ENCODE measurements at regions not wholly inside any gene's neighbourhood (a gene's known extent, or its start where the extent isn't known, plus 50 kb on each side); places are given as distances from the start of the nearest gene placed in this dataset.

DNA sequence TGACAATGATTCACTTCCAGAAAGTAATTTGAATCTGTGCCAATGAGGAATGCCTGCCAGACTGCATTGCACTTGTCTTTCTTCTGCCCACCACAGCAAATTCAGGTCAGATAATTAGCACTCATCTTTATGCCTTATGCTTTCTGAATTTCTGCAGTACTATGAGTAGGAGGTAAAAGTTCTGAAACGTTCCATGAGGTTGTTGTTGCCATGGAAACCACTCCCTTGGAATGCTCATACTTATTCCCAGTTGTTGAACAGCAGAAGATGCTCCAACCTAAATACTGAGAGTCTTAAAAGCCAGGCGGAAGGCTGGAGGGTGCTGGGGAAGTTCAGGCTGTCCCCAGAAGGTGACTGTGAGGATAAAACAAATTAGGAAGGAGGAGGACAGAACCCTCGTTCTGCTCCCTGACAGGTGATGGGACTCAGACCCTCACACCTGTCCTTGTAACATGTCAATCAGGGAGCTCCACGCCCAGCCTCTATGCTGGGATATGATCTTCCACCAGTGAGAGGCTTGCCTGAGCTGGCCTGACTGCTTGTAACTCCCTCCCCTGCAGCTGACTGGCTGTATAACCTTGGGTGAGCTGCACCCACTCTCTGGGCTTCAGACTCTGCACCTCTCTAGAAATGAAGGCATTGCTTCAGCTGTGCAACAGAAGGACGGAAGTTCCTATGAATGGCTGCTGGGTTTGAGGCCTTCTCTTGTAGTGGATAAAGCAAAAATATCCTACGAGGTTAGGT lies 554.3 kb upstream of the MGMT start:
- DNase-seq (no peak), ATAC-seq (replicated peaks) (no peak)
- no peaks in the 10 kb centered on the region for H3K27me3 Mint-ChIP-seq
- peaks cover 0 to 18% of the 10 kb centered on the region in 2 donors for H3K9me3 Mint-ChIP-seq
- no peak overlapping the region for H3K4me3 Mint-ChIP-seq
- no peaks in the 10 kb centered on the region for H3K4me1 Mint-ChIP-seq (ENCODE audit: low read depth in 2 of 2)
- no peak overlapping the region for H3K27ac Mint-ChIP-seq
- no peaks in the 10 kb centered on the region for H3K36me3 Mint-ChIP-seq (ENCODE audit: insufficient read depth)

DNA sequence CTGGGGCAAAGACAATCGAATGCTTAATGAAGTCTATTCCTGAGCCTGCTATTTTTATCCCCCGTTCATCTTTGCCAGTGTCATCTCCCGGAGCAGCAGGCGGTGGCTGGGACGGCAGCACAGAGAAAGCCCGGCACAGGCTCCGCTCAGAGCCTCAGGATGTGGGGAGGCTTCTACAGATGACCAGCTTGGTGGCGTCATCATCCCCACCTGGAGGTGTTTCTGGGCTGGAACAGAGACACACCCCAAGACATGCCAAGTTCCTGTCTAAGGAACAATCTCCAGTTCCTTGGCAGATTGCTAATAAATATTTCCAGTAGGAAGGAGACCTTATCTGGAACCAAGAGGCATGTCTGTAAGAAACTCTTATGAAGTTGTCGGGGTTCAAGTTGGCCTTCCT lies 552.4 kb upstream of the MGMT start:
- ATAC-seq (replicated peaks) = no peak
- Mint-ChIP-seq H3K27me3 (no peaks in the 10 kb centered on the region), H3K36me3 (ENCODE audit: insufficient read depth) (no peaks in the 10 kb centered on the region), H3K27ac (no peak overlapping the region), H3K4me1 (ENCODE audit: low read depth in 2 of 2) (no peaks in the 10 kb centered on the region), H3K4me3 (no peak overlapping the region), H3K9me3 (peaks cover 0 to 13% of the 10 kb centered on the region in 2 donors)
- DNase-seq = no peak

DNA sequence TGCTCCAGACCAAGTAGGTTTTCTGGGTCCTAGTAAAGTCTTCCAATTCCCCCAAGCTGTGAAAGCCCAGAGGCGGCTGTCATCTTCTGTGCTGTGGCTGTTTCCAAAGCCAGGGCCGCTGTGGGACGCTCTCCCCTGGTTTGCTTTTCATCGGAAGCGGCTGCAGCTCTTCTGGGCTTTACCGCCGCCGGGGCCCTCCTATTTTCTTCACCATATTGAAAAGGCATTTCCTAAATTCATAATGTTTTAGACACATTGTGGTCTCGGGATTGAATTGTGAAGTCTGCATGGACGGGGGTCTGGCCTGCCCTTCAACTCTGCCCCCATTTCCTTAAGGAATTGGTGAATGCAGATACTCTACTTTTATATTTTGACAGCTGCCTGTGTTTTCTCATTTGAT lies 551.4 kb upstream of the MGMT start:
- Mint-ChIP-seq H3K36me3 (ENCODE audit: insufficient read depth) (no peaks in the 10 kb centered on the region), H3K4me1 (ENCODE audit: low read depth in 2 of 2) (no peaks in the 10 kb centered on the region)

DNA sequence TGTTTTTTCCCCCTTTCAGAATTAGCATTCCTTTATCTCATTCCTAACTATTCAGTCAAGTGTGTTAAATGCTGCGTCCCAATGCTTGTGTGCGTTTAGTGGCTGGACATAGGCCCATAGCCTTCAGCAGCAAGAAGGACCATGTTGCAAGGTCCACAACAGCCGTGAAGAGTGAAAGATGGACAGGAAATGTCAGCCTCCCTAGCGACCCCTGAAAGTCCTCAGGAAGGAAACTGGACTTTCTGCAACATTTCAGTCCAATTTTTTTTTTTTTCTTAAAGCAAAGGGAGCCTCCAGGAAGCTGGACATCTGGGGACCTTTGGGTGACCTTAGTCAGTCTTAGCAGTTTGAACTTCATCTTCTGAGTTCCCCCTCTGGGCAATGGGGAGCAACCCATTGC lies 550.7 kb upstream of the MGMT start:
- H3K4me1 Mint-ChIP-seq (ENCODE audit: low read depth in 2 of 2) = no peaks in the 10 kb centered on the region
- no peak overlapping the region for H3K4me3 Mint-ChIP-seq
- no peaks in the 10 kb centered on the region for H3K36me3 Mint-ChIP-seq (ENCODE audit: insufficient read depth)
- H3K9me3 Mint-ChIP-seq = peaks cover 0 to 6% of the 10 kb centered on the region in 2 donors
- no peaks in the 10 kb centered on the region for H3K27me3 Mint-ChIP-seq
- ATAC-seq (replicated peaks) (no peak), DNase-seq (no peak)
- no peak overlapping the region for H3K27ac Mint-ChIP-seq

More for the DNA sequence above, 551.4 kb upstream of the MGMT start:
- no peak overlapping the region for H3K27ac Mint-ChIP-seq
- DNase-seq (no peak), ATAC-seq (replicated peaks) (no peak)
- H3K4me3 Mint-ChIP-seq = no peak overlapping the region
- no peaks in the 10 kb centered on the region for H3K27me3 Mint-ChIP-seq
- H3K9me3 Mint-ChIP-seq = peaks cover 0 to 6% of the 10 kb centered on the region in 2 donors

- Mint-ChIP-seq H3K27ac (no peak overlapping the region), H3K4me1 (ENCODE audit: low read depth in 2 of 2) (no peaks in the 10 kb centered on the region), H3K4me3 (no peak overlapping the region), H3K36me3 (ENCODE audit: insufficient read depth) (no peaks in the 10 kb centered on the region), H3K9me3 (peaks cover 0 to 2% of the 10 kb centered on the region in 2 donors), H3K27me3 (peaks cover 0 to 6% of the 10 kb centered on the region in 2 donors)
- DNase-seq (no peak), ATAC-seq (replicated peaks) (no peak)
Observed at GRCh38 chr10:128921389-128922022, 545.5 kb upstream of the MGMT start.

DNA sequence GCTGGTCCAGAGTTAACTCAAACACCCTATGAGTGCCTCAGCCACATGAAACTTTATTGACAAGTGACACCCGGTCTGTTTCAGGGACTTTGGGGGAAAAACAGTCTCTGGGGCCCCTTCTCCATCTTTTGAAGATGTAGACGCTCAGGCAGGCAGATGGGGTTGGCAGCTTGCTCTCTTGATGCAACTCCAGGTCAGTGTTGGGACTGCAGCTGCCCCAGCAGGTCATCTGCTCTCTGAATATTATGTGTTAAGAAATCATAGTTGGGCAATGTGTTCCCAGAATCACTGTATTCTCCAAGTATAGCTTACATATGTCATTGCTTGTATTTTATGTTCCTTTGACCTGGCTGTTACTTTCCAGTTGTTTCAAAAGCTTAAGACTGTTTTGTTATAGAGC lies 544.9 kb upstream of the MGMT start:
- no peaks in the 10 kb centered on the region for H3K4me1 Mint-ChIP-seq (ENCODE audit: low read depth in 2 of 2)
- no peak overlapping the region for H3K27ac Mint-ChIP-seq
- H3K27me3 Mint-ChIP-seq = peaks cover 0 to 6% of the 10 kb centered on the region in 2 donors
- H3K4me3 Mint-ChIP-seq = no peak overlapping the region
- H3K36me3 Mint-ChIP-seq (ENCODE audit: insufficient read depth) = no peaks in the 10 kb centered on the region
- H3K9me3 Mint-ChIP-seq = peaks cover 0 to 2% of the 10 kb centered on the region in 2 donors
- DNase-seq = no peak
- ATAC-seq (replicated peaks) = no peak

DNA sequence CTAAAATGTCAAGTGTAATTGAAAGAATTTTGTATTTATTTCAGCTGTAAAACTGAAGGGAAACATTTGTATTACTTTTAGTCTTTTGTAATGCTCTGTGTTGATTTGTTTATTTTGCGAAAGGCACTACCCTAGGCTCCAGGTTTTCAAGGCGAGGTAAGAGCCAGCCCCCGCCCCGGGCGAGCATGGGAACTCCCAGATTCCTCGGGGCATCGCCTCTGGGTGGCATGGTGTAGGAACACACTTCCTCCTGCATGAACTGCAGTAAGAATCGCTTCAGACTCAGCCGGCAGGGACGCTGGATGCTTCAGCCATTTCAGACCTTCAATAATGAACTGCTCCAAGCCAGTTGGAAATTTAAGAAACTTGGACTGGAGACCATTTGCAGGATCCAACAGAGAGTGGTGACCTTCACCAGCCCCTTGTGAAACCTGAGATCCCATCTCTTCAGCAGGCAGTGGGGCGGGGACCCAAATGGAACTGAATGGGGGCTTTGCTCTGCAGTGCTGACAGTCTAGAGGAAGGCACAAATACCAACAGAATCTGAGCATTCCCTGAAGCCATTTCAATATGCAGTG lies 544.3 kb upstream of the MGMT start:
- Mint-ChIP-seq H3K9me3 (peaks cover 0 to 2% of the 10 kb centered on the region in 2 donors), H3K36me3 (ENCODE audit: insufficient read depth) (no peaks in the 10 kb centered on the region), H3K4me3 (no peak overlapping the region), H3K4me1 (ENCODE audit: low read depth in 2 of 2) (no peaks in the 10 kb centered on the region), H3K27ac (no peak overlapping the region), H3K27me3 (peaks cover 0 to 6% of the 10 kb centered on the region in 2 donors)
- no peak for DNase-seq
- ATAC-seq (replicated peaks) = no peak

GRCh38 chr10:128924918-128925317 lies 542.1 kb upstream of the MGMT start:
- no peaks in the 10 kb centered on the region for H3K36me3 Mint-ChIP-seq (ENCODE audit: insufficient read depth)
- DNase-seq = no peak
- peaks cover 0 to 2% of the 10 kb centered on the region in 2 donors for H3K9me3 Mint-ChIP-seq
- no peak overlapping the region for H3K4me3 Mint-ChIP-seq
- ATAC-seq (replicated peaks) = no peak
- peaks cover 0 to 12% of the 10 kb centered on the region in 2 donors for H3K27me3 Mint-ChIP-seq
- no peak overlapping the region for H3K27ac Mint-ChIP-seq
- H3K4me1 Mint-ChIP-seq (ENCODE audit: low read depth in 2 of 2) = no peaks in the 10 kb centered on the region

DNA sequence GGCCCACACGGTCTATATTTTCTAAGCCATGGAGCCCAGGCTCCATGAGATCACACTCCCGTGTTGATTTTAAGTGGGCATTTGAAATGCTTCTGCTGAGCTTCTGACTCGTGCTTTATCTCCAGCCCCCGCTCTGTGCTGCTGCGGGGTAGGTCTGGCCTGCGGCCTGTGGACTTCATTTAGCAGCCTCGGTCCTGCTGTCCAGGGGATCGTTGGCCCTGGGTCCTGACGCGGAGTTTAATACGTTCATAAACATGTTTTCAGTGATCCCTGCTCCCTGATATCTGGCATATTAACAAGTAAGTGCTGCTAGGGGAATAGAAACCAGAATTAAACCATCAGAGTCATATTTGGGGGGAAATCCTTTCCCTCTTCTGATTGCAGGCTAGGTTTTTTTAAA lies 540.3 kb upstream of the MGMT start:
- Mint-ChIP-seq H3K4me1 (ENCODE audit: low read depth in 2 of 2) (no peaks in the 10 kb centered on the region), H3K36me3 (ENCODE audit: insufficient read depth) (no peaks in the 10 kb centered on the region), H3K9me3 (peaks cover 0 to 2% of the 10 kb centered on the region in 2 donors), H3K27me3 (peaks cover 0 to 12% of the 10 kb centered on the region in 2 donors), H3K27ac (no peak overlapping the region), H3K4me3 (no peak overlapping the region)
- no peak for DNase-seq
- no peak for ATAC-seq (replicated peaks)

GRCh38 chr10:128927497-128928161 lies 539.4 kb upstream of the MGMT start:
- no peak overlapping the region for H3K4me3 Mint-ChIP-seq
- ATAC-seq (replicated peaks) (no peak), DNase-seq (no peak)
- no peak overlapping the region for H3K27ac Mint-ChIP-seq
- H3K9me3 Mint-ChIP-seq = peaks cover 0 to 2% of the 10 kb centered on the region in 2 donors
- H3K36me3 Mint-ChIP-seq (ENCODE audit: insufficient read depth) = no peaks in the 10 kb centered on the region
- H3K27me3 Mint-ChIP-seq = peaks cover 0 to 12% of the 10 kb centered on the region in 2 donors
- H3K4me1 Mint-ChIP-seq (ENCODE audit: low read depth in 2 of 2) = no peaks in the 10 kb centered on the region

DNA sequence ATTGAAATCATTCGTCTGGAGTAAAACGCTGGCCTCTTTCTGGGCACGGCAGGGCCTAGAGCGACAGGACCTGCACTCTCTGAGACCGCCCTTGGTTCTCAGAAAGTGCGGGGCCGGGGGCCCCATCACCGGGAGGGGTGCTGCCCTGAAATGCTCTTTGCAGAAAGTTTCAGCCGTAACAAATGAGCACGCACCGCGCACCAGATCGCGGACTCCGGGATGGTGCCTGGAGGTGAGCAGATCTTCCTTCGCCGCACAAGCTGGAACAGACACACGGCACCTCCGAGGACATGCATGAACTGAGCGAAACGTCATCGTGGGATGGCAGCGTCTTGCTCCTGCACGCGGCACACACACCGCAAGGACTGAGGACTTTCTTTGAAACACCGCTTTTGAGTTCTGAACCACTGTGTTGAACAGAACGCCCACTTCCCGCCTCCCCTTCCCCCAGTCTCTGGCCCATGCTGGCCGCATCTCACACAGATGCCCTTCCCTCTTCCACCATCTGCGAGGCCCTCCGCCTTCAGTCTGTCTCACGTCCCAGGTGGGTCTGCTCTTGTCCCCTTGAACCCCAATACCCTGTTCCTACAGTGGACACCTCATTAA lies 538.7 kb upstream of the MGMT start:
- DNase-seq (no peak), ATAC-seq (replicated peaks) (no peak)
- Mint-ChIP-seq H3K4me3 (no peak overlapping the region), H3K36me3 (ENCODE audit: insufficient read depth) (no peaks in the 10 kb centered on the region), H3K27me3 (peaks cover 0 to 12% of the 10 kb centered on the region in 2 donors), H3K27ac (no peak overlapping the region), H3K4me1 (ENCODE audit: low read depth in 2 of 2) (no peaks in the 10 kb centered on the region), H3K9me3 (peaks cover 0 to 2% of the 10 kb centered on the region in 2 donors)

DNA sequence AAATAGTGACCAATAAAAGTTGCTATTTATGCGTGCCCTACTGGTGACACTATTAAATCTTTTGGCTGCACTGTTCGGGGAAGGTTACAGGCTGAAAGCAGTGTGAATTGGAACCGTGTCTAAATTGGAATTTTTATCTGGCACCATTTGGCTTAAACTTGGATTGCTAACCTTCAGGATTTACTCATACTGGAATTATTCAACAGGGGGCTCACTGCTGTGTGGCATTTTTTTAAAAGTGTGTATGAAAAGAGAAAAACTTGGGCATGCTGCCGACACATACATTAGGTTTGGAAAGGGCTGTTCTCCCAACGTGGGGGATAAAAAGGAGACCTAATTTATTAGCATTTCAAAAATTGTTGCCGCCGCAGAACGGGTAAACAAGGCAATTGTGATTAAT lies 537.9 kb upstream of the MGMT start:
- H3K36me3 Mint-ChIP-seq (ENCODE audit: insufficient read depth) = no peaks in the 10 kb centered on the region
- no peak for ATAC-seq (replicated peaks)
- H3K9me3 Mint-ChIP-seq = peaks cover 0 to 2% of the 10 kb centered on the region in 2 donors
- no peak overlapping the region for H3K27ac Mint-ChIP-seq
- H3K4me3 Mint-ChIP-seq = no peak overlapping the region
- no peaks in the 10 kb centered on the region for H3K4me1 Mint-ChIP-seq (ENCODE audit: low read depth in 2 of 2)
- no peak for DNase-seq
- peaks cover 0 to 5% of the 10 kb centered on the region in 2 donors for H3K27me3 Mint-ChIP-seq

GRCh38 chr10:128929767-128930166 lies 537.3 kb upstream of the MGMT start:
- peaks cover 0 to 5% of the 10 kb centered on the region in 2 donors for H3K27me3 Mint-ChIP-seq
- no peak for DNase-seq

More at GRCh38 chr10:128929767-128930166, 537.3 kb upstream of the MGMT start:
- Mint-ChIP-seq H3K4me3 (no peak overlapping the region), H3K4me1 (ENCODE audit: low read depth in 2 of 2) (no peaks in the 10 kb centered on the region), H3K36me3 (ENCODE audit: insufficient read depth) (no peaks in the 10 kb centered on the region), H3K9me3 (peaks cover 0 to 2% of the 10 kb centered on the region in 2 donors), H3K27ac (no peak overlapping the region)
- ATAC-seq (replicated peaks) = no peak

Measured in effector memory CD8-positive, alpha-beta T cell (primary cell).